CD4-positive, alpha-beta T cell (primary cell): ENCODE measurements at regions not wholly inside any gene's neighbourhood (a gene's known extent, or its start where the extent isn't known, plus 50 kb on each side); places are given as distances from the start of the nearest gene placed in this dataset.
"Not testable (repeated sequence)": the region's sequence is repeated elsewhere in the genome, so short reads cannot be mapped to it uniquely, and the experiment has no call there.

Experiments
- ATAC-seq: fragments of 200-7000 bp; cut with Tn5 transposase; one replicate; pipeline ENCODE4 v1.10.0; 2022; ENCODE audit warnings: mild to moderate bottlenecking; ENCODE audit not compliant: poor library complexity
- CTCF ChIA-PET: fragments of 350-600 bp; sonication (Branson Sonifier 250); formaldehyde crosslinking; loops from one replicate; lab custom pipeline; 2021; ENCODE audit warnings: antibody characterized with exemption, inconsistent platforms; lab: Charles Lee
- POLR2A ChIA-PET: fragments of 350-600 bp; sonication (Branson Sonifier 250); formaldehyde crosslinking; loops from one replicate; lab custom pipeline; 2021; ENCODE audit warnings: antibody characterized with exemption, inconsistent platforms; lab: Charles Lee
- DNase-seq, 14 experiments: peaks; one replicate each; pipeline ENCODE4 v3.0.0-alpha.2; 2013 to 2020; ENCODE audit warnings: mixed read lengths in 2 of 14
- H3K27ac ChIP-seq, 2 donors: one replicate each; pipeline versions ENCODE4 v1.5.1 to v1.7.0; 2013; ENCODE audit warnings: low read length in 2 of 2, low read depth in 1 of 2, mild to moderate bottlenecking in 1 of 2
- H3K27me3 ChIP-seq, 2 experiments: 1 replicate in 1 of 2; 2 replicates in 1 of 2; pipeline versions ENCODE4 v1.6.1 to v1.7.0; 2013; ENCODE audit warnings: low read length in 2 of 2, control low read depth in 1 of 2, mild to moderate bottlenecking in 1 of 2, moderate library complexity in 1 of 2; ENCODE audit not compliant: insufficient read depth in 2 of 2, control insufficient read depth in 1 of 2
- H3K36me3 ChIP-seq: one replicate; pipeline ENCODE4 v1.6.1; 2013; ENCODE audit warnings: low read length, control low read depth; ENCODE audit not compliant: insufficient read depth
- H3K4me1 ChIP-seq: one replicate; pipeline ENCODE4 v1.6.1; 2013; ENCODE audit warnings: low read length, control low read depth; ENCODE audit not compliant: insufficient read depth
- H3K4me3 ChIP-seq: one replicate; pipeline ENCODE4 v1.5.1; 2013; ENCODE audit warnings: mild to moderate bottlenecking, low read length, moderate library complexity
- H3K9me3 ChIP-seq, 2 experiments: 1 replicate in 1 of 2; 2 replicates in 1 of 2; pipeline versions ENCODE4 v1.6.1 to v1.7.0; 2013; ENCODE audit warnings: low read length in 2 of 2, mild to moderate bottlenecking in 2 of 2, control low read depth in 1 of 2, moderate library complexity in 1 of 2; ENCODE audit not compliant: control insufficient read depth in 1 of 2, insufficient read depth in 1 of 2
- H3K27ac Mint-ChIP-seq: one replicate; pipeline ENCODE4 v1.8.0; 2020; ENCODE audit warnings: mixed read lengths
- H3K27me3 Mint-ChIP-seq: one replicate; pipeline ENCODE4 v1.8.0; 2021; ENCODE audit warnings: mixed read lengths
- H3K36me3 Mint-ChIP-seq: one replicate; pipeline ENCODE4 v1.8.0; 2021; ENCODE audit warnings: low read depth, mixed read lengths
- H3K4me1 Mint-ChIP-seq: one replicate; pipeline ENCODE4 v1.8.0; 2021; ENCODE audit warnings: low read depth, mixed read lengths
- H3K4me3 Mint-ChIP-seq: one replicate; pipeline ENCODE4 v1.8.0; 2020; ENCODE audit warnings: mild to moderate bottlenecking, mixed read lengths
- H3K9me3 Mint-ChIP-seq: one replicate; pipeline ENCODE4 v1.8.0; 2020; ENCODE audit warnings: mixed read lengths
- CTCF ChIP-seq: fragments of 200-600 bp; IDR thresholded peaks from one replicate; pipeline ENCODE4 v1.8.0; 2022; ENCODE audit warnings: antibody characterized with exemption, mild to moderate bottlenecking
- intact Hi-C, 2 experiments: fragments of 100-400 bp; cut with DNase I in 1 of 2; cut with micrococcal nuclease in 1 of 2; formaldehyde crosslinking; loops; one replicate each; pipeline versions ENCODE4 v1.15.1 to v1.9.0; 2023 to 2025; cut with DNase I, micrococcal nuclease

GRCh38 chr16:72635104-72635503 is 412.8 kb downstream of the ZFHX3 start:
- Mint-ChIP-seq H3K4me1 (no peaks in the 10 kb centered on the region), H3K9me3 (peaks cover 4% of the 10 kb centered on the region), H3K27me3 (no peaks in the 10 kb centered on the region), H3K36me3 (peaks cover 10% of the 10 kb centered on the region), H3K27ac (no peak overlapping the region), H3K4me3 (no peak overlapping the region)
- no peaks in the 10 kb centered on the region for H3K27me3 ChIP-seq
- CTCF ChIA-PET: no interaction called here
- POLR2A ChIA-PET: no interaction called here
- no peak overlapping the region for H3K27ac ChIP-seq
- no peaks in the 10 kb centered on the region for H3K4me1 ChIP-seq
- intact Hi-C loops: no loop called here
- H3K36me3 ChIP-seq: no peaks in the 10 kb centered on the region
- H3K9me3 ChIP-seq: peaks cover 0 to 8% of the 10 kb centered on the region in 2 experiments
- DNase-seq: no peak
- no peak for ATAC-seq
- H3K4me3 ChIP-seq: no peak overlapping the region
- TF ChIP-seq CTCF: no peak

DNA sequence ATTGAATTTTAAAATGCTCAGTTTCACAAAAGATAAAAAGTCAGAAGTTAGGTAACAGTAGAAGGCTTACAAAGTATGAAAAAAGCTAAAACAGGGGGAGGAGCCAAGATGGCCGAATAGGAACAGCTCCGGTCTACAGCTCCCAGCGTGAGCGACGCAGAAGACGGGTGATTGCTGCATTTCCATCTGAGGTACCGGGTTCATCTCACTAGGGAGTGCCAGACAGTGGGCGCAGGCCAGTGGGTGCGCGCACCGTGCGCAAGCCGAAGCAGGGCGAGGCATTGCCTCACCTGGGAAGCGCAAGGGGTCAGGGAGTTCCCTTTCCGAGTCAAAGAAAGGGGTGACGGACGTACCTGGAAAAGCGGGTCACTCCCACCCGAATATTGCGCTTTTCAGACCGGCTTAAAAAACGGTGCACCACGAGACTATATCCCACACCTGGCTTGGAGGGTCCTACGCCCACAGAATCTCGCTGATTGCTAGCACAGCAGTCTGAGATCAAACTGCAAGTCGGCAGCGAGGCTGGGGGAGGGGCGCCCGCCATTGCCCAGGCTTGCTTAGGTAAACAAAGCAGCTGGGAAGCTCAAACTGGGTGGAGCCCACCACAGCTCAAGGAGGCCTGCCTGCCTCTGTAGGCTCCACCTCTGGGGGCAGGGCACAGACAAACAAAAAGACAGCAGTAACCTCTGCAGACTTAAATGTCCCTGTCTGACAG is 420.6 kb downstream of the ZFHX3 start:
- CTCF ChIA-PET, H3K27ac ChIP-seq, ATAC-seq, H3K9me3 ChIP-seq, DNase-seq, H3K27me3 Mint-ChIP-seq, POLR2A ChIA-PET, intact Hi-C loops, H3K36me3 ChIP-seq, H3K36me3 Mint-ChIP-seq, H3K4me1 Mint-ChIP-seq, H3K9me3 Mint-ChIP-seq, H3K27me3 ChIP-seq, H3K4me1 ChIP-seq: not testable (repeated sequence)
- H3K4me3 Mint-ChIP-seq: peak overlapping the region; percentile 86
- peak overlapping the region; percentile 10 for H3K4me3 ChIP-seq
- peak overlapping the region; percentile 62 for H3K27ac Mint-ChIP-seq

DNA sequence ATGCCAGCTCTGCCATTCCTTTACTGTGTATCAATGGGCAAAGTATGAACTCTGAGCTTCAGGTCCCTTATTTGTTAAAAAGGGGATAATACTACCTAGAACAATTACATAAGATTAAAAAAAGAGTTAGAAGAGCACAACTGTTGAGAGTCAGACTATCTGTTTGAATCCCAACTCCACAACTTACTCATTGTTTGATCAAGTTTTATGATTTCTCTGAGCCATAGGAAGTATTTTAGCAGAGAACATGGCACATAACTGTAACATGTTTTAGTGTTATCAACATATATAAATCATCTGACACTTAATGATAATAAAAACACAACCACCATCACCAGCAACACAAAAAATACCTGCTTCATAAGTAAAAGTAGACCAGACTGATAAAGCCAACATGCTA is 421.3 kb downstream of the ZFHX3 start:
- no peak for ATAC-seq
- Histone ChIP-seq H3K27me3 (no peaks in the 10 kb centered on the region), H3K36me3 (no peaks in the 10 kb centered on the region), H3K4me1 (no peaks in the 10 kb centered on the region), H3K27ac (no peak overlapping the region), H3K9me3 (no peaks in the 10 kb centered on the region), H3K4me3 (no peak overlapping the region)
- DNase-seq: no peak
- Mint-ChIP-seq H3K27ac (peak overlapping the region; percentile 62), H3K4me1 (peaks cover 6% of the 10 kb centered on the region), H3K27me3 (no peaks in the 10 kb centered on the region), H3K36me3 (peaks cover 9% of the 10 kb centered on the region), H3K9me3 (peaks cover 7% of the 10 kb centered on the region), H3K4me3 (peak overlapping the region; percentile 86)
- ChIA-PET POLR2A (no interaction called here), CTCF (no interaction called here)
- no peak for TF ChIP-seq CTCF
- intact Hi-C loops: no loop called here

GRCh38 chr16:72621651-72622050 is 426.3 kb downstream of the ZFHX3 start:
- Mint-ChIP-seq H3K27ac (no peak overlapping the region), H3K9me3 (peaks cover 5% of the 10 kb centered on the region), H3K4me3 (no peak overlapping the region), H3K36me3 (peaks cover 3% of the 10 kb centered on the region), H3K4me1 (peaks cover 1% of the 10 kb centered on the region), H3K27me3 (no peaks in the 10 kb centered on the region)
- intact Hi-C loops: no loop called here
- Histone ChIP-seq H3K36me3 (no peaks in the 10 kb centered on the region), H3K27ac (no peak overlapping the region), H3K27me3 (no peaks in the 10 kb centered on the region), H3K4me1 (no peaks in the 10 kb centered on the region), H3K9me3 (no peaks in the 10 kb centered on the region), H3K4me3 (no peak overlapping the region)
- TF ChIP-seq CTCF: no peak
- CTCF ChIA-PET: no interaction called here
- ATAC-seq (no peak), DNase-seq (no peak)
- POLR2A ChIA-PET: no interaction called here
